SK-N-DZ (cell line): ENCODE measurements at regions not wholly inside any gene's neighbourhood (a gene's known extent, or its start where the extent isn't known, plus 50 kb on each side); places are given as distances from the start of the nearest gene placed in this dataset.

ENCODE experiments used
- DNase-seq: peaks from one replicate; pipeline ENCODE4 v3.0.0-alpha.2; 2015; ENCODE audit warnings: low spot score

DNA sequence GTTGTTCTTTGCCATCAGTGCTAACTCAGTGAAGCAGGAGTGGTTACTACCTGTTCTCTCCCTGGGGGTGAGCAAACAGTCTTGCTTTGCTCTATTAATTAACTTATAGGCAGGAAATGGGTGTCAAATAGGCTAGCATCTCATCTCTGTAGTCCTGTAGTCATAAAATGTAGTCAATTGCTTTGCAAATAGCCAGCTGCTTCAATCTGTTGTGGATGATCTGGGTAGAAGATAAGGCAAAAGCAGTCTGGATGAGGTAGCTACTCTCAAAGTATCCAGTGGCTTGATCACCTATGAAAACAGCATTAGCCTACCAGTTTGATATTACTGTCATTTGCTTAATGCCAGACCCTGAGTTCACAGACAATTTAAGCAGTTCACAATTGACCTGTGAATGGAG, 369.0 kb upstream of the TMTC1 start:
- DNase-seq, result peak; percentile 73

DNA sequence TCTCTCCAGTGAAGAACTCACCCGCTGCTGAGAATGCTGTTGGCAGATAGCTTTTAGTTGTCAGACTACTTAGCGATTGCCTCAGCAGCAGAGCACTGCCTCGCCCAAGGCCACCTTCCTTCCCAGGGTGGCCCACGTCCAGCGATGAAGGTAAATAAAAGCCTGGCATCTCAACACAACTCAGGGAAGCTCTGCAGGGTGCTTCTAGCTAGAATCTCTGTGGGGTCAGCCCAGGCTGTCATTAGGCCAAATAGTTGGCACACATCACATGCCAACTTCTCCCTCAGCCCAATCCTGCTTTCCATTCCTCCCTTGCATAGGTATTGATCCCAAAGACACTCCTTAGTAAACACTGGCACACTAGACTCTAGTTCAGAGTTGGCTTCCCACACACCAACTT, 368.1 kb upstream of the TMTC1 start:
- no peak for DNase-seq

DNA sequence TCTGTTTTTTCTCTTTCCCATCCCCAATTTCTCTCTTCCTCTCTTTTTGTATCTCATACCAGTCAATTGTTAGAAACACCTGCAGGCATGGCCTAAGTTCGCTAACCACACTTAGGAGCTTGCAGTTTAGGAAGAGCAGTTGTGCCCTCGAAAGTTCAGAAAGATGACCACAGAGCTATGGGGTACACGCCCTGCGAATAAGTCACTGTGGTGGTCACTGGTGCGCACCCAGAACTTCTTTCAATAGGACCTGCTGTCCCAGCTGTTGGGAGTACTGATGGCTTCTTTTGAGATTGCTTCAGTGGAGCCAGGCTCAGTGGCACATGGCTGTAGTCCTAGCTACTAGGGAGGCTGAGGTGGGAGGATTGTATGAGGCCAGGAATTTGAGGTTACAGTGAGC, 362.8 kb upstream of the TMTC1 start:
- DNase-seq, result no peak

DNA sequence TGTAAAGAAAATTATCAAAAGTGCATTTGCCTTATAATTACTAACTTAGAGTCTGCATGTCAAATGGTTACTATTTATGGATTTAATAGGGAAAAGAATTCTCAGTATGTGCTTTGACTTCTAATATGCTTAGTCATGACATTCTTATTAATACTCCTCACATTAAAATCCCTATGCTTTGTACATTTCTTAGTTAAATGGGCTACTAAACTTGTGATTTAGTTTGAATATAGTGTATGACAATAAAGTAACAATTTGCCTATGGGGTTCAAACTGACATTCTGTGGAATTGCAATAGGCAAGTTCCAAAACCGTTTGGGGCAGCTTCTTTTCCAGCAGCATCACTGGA, 361.9 kb upstream of the TMTC1 start:
- no peak for DNase-seq

DNA sequence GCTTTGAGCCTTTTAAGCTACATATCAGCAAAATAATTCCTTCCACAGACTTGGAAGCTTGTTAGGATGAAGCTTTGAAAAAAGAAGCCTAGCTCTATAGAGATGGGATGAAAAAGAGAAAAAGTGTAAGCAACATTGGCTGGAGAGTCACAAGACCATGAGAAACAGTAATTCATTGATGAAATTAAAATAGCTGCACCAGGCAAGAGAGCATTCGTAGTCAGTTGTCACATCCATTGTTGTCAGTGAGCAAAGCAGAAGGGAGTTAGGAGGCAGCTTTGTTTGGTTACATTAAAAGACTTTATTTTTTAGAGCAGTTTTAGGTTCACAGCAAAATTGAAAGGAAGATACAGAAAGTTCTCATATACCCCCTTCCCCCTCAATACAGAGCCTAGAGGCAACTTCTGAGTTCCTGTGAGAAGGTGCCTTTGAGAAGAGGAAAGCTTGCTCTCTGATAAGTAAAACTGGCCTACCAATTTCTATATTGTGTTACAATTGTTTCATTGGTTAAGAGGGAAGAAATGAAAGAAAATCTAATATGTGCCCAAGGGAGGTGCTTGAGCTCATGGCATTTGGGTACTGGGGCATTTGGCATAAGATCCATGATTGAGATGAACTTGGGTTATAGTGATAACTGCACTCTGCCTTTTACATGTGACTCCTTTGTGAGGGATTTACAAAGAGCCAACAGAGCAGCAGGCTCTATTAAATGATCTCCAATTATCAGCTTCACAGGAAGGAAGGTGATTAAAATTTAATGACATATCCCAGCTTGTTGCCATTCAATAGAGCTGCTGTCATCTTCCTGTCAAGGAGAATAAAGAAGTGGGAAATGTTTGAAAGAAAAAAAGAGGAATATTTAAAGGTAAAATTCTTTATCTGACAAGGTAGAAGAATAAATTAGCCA, 361.3 kb upstream of the TMTC1 start:
- DNase-seq, result no peak

DNA sequence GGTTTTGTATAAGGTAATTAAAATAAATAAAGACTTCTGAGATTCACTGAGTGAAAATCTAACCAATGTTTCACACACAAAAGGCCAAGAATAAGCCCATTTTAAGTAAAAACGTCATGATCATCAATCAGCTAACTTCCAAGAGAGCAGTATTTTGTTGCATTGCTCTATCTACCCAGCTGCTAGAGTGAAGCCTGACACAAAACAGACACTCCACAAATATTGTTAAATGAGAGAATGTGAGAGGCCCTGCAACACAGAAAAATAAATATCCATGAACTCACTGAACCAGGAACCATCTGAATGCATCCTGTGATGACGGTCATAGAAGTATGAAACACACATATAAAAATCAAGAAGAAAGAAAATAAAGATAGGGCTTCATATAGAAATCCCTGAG, 358.6 kb upstream of the TMTC1 start:
- DNase-seq, result peak; percentile 87

DNA sequence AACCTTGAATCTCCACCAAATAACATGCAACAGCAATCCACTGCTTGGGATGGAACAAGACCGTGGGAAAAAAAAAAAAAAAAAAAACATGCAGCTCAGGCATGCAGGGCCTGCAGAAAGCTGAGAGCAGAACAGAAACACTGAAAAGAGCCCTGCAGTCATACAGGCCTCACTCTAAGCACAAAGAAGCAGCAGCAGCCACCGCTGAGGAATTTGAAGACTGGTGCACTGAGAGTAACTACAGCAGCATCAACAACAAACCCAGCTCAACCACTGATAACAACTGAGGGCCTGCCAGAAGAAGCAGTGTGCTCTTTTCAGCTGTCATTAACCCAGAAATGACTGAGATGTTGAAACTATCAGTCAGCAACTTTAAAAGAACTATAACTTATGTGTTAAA, 354.7 kb upstream of the TMTC1 start:
- DNase-seq, result peak; percentile 18

DNA sequence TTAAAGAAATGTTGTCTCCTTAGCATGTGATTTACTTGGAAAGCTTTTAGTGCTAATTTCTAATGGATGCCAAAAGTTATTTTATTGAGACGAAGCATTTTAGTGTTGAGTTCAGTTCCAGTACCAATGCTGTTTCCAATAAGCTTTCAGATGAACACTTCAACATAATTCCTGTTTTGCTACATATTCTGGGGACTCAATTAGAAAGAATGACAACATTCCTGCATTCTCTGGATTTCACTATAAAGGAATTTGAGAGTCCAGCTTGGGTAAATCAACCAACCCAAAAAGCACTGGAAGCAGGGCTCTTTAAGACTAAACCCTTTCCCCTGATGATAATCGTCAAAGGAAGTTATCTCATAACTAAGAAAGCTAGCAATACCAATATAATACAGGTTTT, 353.0 kb upstream of the TMTC1 start:
- DNase-seq, result no peak

DNA sequence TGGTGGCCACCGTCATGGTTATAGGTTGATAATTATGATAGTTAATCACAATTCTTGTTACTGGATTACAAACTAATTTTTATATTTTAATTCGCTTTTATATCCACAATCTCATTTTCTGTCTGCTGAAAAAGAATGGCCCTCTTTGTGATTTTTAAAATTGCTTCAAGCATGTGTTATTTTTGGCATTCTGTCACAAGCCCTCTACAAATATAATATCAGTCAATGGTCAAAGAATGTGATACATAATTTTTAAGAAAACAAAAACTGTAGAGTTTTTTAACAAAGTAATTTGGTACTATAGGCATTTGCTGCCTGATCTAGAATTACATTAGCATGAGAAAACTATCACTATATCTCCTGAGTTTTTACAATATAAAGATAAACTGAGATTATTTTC, 352.0 kb upstream of the TMTC1 start:
- DNase-seq, result no peak

DNA sequence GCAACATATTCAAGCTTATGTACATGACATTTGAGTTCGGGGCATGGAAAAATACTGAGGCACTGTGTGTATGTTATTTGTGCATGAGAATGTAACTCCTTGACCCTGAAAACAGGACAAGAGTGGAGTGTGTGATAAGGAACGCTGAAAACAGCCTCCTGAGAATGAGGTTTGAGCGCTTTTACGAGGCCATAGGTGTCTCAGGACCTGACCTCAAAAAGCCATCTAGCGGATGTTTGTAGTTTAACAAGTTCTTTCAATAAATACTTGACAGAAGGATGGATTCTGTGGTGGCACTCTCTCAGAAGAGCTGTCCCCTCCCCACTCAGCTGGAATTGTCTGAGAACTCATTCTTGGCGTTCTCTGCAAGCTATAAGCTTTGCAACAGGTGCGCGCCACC, 350.5 kb upstream of the TMTC1 start:
- DNase-seq, result no peak

DNA sequence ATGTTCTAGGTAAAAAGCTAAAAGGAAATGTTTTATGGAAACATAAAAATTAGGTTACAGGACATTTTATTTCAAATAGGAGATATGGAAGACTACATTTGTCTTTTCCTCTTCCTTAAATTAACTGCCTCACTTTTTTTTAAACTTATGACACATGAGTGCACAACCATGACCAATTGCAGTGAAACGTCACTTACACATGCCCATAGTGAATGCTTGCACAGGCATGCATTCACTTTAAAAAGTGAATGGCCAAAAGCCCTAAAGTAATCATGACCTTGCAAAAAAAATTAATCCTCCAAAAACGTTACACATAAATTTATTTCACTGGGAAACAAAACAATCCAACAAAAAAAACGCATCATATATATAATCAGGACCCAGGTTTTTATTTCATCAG, 343.2 kb upstream of the TMTC1 start:
- DNase-seq, result no peak

DNA sequence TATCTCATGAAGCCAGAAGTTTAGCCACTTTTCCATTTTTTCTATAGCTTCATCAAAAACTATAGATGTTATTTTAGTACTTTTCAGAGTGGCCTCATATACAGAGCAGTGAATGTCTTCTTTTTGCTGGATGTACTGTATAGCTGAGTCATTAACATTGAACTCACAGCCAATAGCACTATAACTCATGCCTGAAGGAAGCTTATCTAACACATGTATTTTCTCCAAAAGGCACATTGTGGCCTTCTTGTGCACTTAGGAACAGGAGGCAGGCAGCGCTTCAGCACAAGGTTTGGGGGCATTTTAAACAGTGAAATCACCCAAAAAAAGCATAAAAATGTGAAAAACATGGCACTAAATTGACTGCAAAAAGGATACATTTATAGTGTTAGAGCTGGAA, 336.8 kb upstream of the TMTC1 start:
- no peak for DNase-seq

DNA sequence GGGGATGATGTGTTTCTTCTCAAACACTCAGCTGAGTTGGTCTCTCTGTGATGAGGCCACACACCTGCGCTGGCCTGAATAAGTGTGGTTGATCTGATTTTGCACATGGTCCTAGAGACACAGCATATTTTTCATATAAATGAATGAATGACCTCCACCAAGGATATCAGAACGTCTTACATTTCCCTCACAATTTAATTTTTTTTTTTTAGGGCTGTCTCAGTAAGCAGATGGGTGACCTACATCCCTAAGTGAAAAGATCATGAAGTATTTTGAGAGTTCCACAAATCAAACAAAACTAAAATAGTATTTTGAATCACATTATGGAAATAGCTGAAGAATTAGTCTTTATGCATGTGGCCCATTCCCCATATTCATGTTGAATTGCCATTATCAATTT, 333.7 kb upstream of the TMTC1 start:
- DNase-seq, result no peak

DNA sequence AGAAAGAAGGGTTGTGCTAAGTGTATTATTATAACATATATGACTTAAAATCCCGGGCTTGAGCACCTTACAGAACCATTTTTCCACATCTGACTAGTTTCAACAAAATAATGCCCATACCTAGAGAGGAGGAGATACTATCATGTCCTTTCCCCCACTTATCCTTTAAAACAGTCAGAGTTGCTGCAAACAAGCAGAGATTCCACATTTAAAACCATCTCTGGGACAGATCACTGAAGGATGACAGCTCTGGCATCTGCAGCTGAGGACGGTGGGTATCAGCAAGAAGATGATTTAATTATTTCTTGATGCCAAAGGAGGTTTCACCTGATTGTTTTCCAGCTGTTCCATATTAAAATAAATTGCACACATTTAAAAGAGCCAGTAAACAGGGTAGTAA, 328.0 kb upstream of the TMTC1 start:
- DNase-seq, result peak; percentile 98

DNA sequence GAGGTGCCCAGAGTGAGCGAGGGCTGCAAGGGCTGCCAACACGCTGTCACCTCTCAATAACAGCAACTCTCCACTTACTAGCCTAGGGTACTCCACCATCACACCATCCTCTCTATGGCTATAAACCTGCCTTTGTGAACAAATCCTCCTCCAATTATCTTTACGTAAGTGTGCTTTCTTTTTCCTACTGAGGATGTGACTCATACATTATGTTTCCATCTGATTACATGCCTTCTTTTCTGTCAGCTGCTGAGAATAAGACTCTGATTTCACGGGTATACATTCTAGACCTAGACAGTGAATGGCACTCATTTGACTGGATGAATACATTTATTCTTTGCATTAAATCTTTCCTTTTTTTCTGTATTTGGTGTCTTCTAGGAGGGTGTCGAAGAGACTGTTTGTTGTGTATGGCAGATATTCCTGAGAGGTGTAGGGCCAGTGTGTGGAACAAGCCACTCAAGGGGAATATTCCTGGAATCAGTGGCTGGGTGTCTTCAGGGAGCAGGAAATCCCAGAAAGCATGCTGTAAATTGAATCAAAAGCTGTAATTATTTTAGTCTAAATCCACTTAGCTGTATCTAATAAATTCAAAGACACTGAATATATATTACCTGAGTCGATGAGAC, 327.3 kb upstream of the TMTC1 start:
- no peak for DNase-seq

DNA sequence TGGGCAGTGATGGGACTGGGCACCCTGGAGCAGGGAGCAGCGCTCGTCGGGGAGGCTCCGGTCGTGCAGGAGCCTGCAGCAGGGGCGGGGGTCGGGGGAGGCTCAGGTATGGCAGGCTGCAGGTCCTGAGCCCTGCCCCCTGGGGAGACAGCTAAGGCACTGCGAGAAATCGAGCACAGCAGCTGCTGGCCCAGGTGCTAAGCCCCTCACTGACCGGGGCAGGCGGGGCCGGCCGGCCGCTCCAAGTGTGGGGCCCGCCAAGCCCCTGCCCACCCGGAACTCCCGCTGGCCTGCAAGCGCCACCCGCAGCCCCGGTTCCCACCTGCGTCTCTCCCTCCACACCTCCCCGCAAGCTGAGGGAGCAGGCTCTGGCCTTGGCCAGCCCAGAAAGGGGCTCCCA, 326.8 kb upstream of the TMTC1 start:
- DNase-seq, result no peak

DNA sequence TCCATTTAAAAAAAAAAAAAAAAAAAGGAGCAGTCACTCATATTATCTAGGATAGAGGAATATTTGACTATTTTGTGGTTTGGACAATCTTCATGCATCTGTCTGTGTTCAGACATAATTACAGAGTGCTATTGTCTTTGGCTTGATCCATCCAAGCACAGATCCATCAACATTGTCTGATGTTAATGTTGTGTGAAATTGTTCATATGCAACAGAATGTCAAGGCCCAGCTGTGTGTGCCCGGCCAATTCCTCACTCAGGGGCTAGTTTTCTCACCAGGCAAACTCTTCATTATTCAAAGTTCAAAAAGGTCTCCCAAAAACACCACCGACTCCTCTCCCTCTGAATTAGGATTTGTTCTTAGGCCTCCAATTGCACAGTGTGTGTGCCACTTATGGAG, 324.9 kb upstream of the TMTC1 start:
- no peak for DNase-seq

DNA sequence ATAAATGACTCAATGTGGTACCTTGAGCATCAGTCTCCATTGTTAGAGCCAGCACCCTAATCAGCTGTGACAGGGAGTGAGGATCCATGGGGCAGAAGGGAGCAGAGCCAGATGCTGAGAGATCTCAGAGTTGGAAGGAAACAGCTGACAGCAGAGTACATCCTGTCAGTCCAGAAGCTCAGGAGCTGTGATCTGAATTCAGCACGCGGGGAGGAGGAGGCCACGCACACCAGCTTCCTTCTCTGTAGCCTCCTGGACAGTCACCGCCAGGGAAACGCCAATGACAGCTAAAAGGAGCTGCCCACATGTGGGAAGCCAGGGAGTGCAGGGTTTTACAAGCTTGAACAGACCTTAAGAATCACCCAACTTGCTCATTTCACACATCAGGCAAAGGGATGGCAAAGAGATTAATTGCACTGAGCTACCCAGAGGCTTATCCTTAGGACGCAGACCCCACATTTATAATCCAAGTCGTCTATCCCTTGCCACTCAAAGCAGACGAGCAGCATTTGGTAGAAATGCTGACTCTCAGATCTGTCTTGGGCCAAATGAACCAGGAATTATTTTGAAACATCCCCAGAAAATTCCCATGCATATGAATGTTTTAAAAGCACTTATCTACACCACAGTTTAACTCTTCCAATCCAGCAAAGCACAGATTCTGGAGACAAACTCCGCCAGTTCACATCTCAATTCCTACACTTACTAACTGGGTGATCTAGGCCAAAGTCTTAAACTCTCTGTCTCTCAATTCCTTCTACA, 322.6 kb upstream of the TMTC1 start:
- DNase-seq, result peak; percentile 52

DNA sequence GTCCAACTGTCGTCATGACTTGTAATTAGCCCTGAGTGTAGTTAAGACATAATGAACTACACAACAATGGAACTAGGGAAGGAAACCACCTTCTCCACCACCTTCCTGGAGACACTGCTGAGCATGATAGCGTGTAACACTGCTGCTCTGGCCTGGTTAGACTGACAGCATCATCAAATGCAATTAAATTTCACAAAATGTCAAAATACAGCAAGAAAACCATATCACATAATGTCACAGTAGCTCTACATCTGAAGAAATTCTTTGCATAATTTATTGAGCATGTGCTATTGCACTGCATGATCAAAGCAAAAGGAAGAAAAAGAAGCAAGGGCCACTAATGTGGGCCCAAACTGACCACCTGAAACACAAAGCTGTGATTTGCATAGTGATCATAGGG, 321.8 kb upstream of the TMTC1 start:
- no peak for DNase-seq

DNA sequence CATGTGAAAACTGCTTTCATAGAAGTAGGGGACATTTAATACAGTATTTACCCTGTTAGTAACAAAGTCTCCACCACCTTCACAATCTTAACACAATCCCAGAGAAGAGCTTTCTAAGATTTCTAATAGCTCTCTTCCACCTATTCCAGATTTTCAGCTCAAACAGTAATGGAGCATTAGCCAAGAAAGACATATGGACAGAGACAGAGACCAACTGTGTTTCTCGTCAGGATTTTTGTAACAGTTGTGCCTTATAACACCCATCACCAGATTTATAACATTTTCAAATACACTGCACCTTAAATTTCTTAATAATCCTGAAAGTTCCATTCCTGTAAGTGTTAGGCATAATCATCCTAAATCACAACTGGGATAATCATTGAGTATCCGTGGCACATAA, 321.2 kb upstream of the TMTC1 start:
- DNase-seq, result no peak

DNA sequence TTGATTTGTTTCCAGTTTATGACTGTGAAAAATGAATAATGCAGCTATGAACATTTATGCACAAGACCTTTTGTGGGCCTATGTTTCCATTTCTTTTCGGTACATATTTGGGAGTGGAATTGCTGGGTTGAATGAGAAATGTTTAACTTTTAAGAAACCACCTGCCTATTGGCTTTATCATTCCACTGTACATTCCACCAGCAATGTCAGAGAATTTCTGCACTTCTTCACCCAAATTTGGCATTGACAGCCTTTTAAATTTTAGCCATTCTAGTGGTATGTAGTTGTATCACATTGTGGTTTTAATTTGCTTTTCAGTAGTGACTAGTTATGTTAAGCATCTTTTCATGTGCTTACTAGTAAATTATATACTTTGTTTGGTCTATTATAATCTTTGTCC, 317.0 kb upstream of the TMTC1 start:
- no peak for DNase-seq

DNA sequence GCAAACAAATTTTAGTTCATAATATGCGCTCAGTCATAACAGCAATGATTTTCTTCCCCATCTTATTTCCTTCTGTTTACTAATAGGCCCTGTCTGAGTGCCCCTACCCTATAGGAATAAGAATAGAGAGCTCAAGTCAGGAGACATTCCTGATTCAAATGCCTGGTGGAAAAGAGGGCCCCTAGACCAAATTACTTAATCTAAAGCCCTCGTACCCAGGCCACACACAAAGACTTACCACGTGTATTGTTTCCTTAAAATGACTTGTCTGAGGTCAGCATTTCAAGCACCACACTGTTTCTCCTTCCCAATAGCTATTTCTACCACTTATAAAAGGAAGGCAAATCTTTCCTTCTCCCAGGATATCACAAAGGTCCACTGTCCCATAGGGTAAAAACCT, 314.9 kb upstream of the TMTC1 start:
- no peak for DNase-seq

DNA sequence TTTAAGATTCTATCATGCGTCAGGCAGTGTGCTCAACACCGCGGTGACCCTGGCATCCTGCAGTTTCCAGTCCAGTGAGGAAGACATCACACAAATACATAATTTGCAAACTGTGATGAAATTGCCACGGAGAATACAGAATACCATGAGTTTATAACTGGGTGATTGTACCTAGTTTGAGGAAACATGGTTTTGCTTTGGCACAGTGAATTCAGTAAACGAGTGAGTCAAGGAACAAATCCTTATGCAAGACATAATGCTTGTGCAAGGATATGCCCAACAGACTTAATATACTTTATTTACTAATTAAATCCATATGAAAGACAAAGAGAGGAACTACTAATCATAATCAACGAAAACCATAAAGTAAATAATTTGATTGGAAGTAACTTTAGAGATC, 311.8 kb upstream of the TMTC1 start:
- DNase-seq, result no peak
